ENCODE measurements at regions not wholly inside any gene's neighbourhood (a gene's known extent, or its start where the extent isn't known, plus 50 kb on each side); places are given as distances from the start of the nearest gene placed in this dataset.

- TF ChIP-seq EZH2phosphoT487 (IDR thresholded peaks at IDR 0.05; ENCODE audit: low read length) (no peak), CTCF (IDR thresholded peaks at IDR 0.05; ENCODE audit: low read length) (no peak), EZH2 (optimal IDR thresholded peaks at IDR 0.05; ENCODE audit: low read depth, low read length) (no peak)
Measured at GRCh38 chr7:47636081-47636432, 54.1 kb upstream of the TNS3 start.

Measured in MM.1S (cell line).